ENCODE measurements at regions not wholly inside any gene's neighbourhood (a gene's known extent, or its start where the extent isn't known, plus 50 kb on each side); places are given as distances from the start of the nearest gene placed in this dataset.

DNA sequence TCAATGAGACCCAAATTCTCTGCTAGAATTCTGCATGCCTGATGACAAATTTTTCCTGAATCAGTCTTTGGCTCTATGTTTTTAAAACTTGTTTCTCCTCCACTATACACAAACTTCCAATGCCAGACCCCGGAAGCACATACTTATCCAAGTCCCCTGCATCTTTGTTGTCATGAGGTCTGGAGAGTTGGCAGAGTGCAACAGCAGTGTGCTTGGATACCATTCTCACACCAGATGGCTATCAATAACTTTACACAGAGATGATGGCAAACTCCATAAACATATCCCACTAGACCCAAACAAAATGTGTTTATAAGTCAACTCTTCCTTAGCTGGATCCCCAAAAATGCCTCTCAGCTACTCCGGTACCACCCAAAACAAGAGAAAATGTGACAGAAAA is 337.7 kb upstream of the TRPC7 start:
- no peak overlapping the region for H2BK120ac ChIP-seq (replicated peaks; ENCODE audit: low read depth, low read length)
- H3K4me1 ChIP-seq (replicated peaks in 1 of 4; ENCODE audit: control insufficient read depth in 3 of 4, insufficient read depth in 4 of 4, low read length in 3 of 4) = no peaks in the 10 kb centered on the region
- no peak overlapping the region for H3K4me2 ChIP-seq (ENCODE audit: insufficient read depth in 1 of 2, low read depth in 2 of 2, low read length in 2 of 2)
- no peak overlapping the region for H2BK15ac ChIP-seq (ENCODE audit: low read length)
- no peaks in the 10 kb centered on the region for H3K27me3 ChIP-seq (replicated peaks in 1 of 4; ENCODE audit: control insufficient read depth in 3 of 4, extremely low read depth in 1 of 4, insufficient read depth in 3 of 4, low read length in 3 of 4)
- TF ChIP-seq CEBPB (IDR thresholded peaks at IDR 0.05; ENCODE audit: low read depth, low read length) = no peak
- no peak for TF ChIP-seq ASH2L (IDR thresholded peaks at IDR 0.05; ENCODE audit: low read length)
- no peak for TF ChIP-seq KDM1A (IDR thresholded peaks at IDR 0.05; ENCODE audit: borderline replicate concordance, low read length)
- TF ChIP-seq JUN (IDR thresholded peaks at IDR 0.05; ENCODE audit: low read depth, low read length) = no peak
- no peak overlapping the region for H3K27ac ChIP-seq (ENCODE audit: low read depth, low read length)
- no peaks in the 10 kb centered on the region for H3K36me3 ChIP-seq (ENCODE audit: control insufficient read depth in 2 of 4, insufficient read depth in 4 of 4, low read length in 3 of 4)
- H3K56ac ChIP-seq (replicated peaks; ENCODE audit: insufficient read length, low read depth, low read length) = no peak overlapping the region
- no peaks in the 10 kb centered on the region for H4K20me1 ChIP-seq (replicated peaks in 1 of 2; ENCODE audit: control insufficient read depth in 1 of 2, insufficient read depth in 2 of 2, low read length in 2 of 2)
- H3K79me2 ChIP-seq (ENCODE audit: control insufficient read depth in 1 of 2, insufficient read depth in 2 of 2, low read length in 2 of 2) = no peaks in the 10 kb centered on the region
- no peaks in the 10 kb centered on the region for H3K9me3 ChIP-seq (ENCODE audit: insufficient read depth in 2 of 2, low read depth in 1 of 2, low read length in 1 of 2)
- H3K23ac ChIP-seq (ENCODE audit: insufficient read length) = no peak overlapping the region
- no peak overlapping the region for H4K8ac ChIP-seq (ENCODE audit: extremely low read depth, insufficient read depth, low read length)
- H3K23me2 ChIP-seq (ENCODE audit: low read depth, low read length) = no peaks in the 10 kb centered on the region
- no peak overlapping the region for H3K9ac ChIP-seq (replicated peaks in 1 of 4; ENCODE audit: extremely low read depth in 1 of 4, low read depth in 3 of 4, low read length in 3 of 4)
- CTCF ChIA-PET (ENCODE audit: partially characterized antibody) = interaction anchor here (2.3 kb wide), 1 partner anchor 339 kb away, joined by 6 read pairs; the partner anchor contains the start of gene TRPC7
- no peak overlapping the region for H4K91ac ChIP-seq (replicated peaks; ENCODE audit: insufficient read length, low read length)
- H3K18ac ChIP-seq (ENCODE audit: extremely low read depth, low read length) = no peak overlapping the region
- no peak overlapping the region for H3K14ac ChIP-seq (ENCODE audit: insufficient read length)
- no peak overlapping the region for H2BK5ac ChIP-seq (ENCODE audit: low read depth, low read length)
- no peak overlapping the region for H2BK20ac ChIP-seq (ENCODE audit: low read length)
- FAIRE-seq (no peak), DNase-seq (ENCODE audit: low read depth in 1 of 2, low spot score in 2 of 2) (no peak)
- H3K79me1 ChIP-seq (ENCODE audit: low read depth, low read length) = no peaks in the 10 kb centered on the region
- WGBS, 2 experiments (ENCODE audit: extremely low coverage in 1 of 2, insufficient coverage in 1 of 2, insufficient read length in 1 of 2, insufficient replicate concordance in 2 of 2, low coverage in 1 of 2, low lambda C conversion rate in 2 of 2, missing lambda C conversion rate in 1 of 2) = 98% methylated on average over 2 of the region's 2 CpGs; no CpG with 5 or more reads in 1 of the 2 experiments
- no peak overlapping the region for H3K4me3 ChIP-seq (ENCODE audit: extremely low read depth in 1 of 4, insufficient read depth in 2 of 4, low read depth in 3 of 4, low read length in 4 of 4)
- no peak overlapping the region for H2BK12ac ChIP-seq (ENCODE audit: low read depth, low read length)
- H2AFZ ChIP-seq (ENCODE audit: low read length) = no peak overlapping the region
- H3K4ac ChIP-seq (replicated peaks; ENCODE audit: insufficient read length, low read depth, low read length) = no peak overlapping the region
- no peak overlapping the region for H4K5ac ChIP-seq (ENCODE audit: insufficient read length, low read depth, low read length)
- H2AK5ac ChIP-seq (ENCODE audit: low read depth, low read length) = no peak overlapping the region
- POLR2A ChIA-PET (ENCODE audit: partially characterized antibody) = no interaction called here

All from H1 (cell line).